DOHH2 (cell line): ENCODE measurements at regions not wholly inside any gene's neighbourhood (a gene's known extent, or its start where the extent isn't known, plus 50 kb on each side); places are given as distances from the start of the nearest gene placed in this dataset.

Source experiments
- CTCF ChIP-seq: fragments of 200-600 bp; sonication (generic); IDR thresholded peaks from one replicate; pipeline ENCODE4 v1.5.1; 2014; ENCODE audit warnings: antibody characterized with exemption, mild to moderate bottlenecking, low read depth, low read length; ENCODE audit not compliant: poor library complexity, severe bottlenecking
- EZH2phosphoT487 ChIP-seq: fragments of 200-600 bp; sonication (generic); IDR thresholded peaks from 2 replicates; pipeline ENCODE4 v1.6.1; 2017; ENCODE audit warnings: borderline replicate concordance, mild to moderate bottlenecking, antibody characterized with exemption, low read length, moderate library complexity, mixed read lengths

GRCh38 chr3:87120881-87121280 is 106.2 kb upstream of the CHMP2B start:
- TF ChIP-seq CTCF, result no peak
- no peak for TF ChIP-seq EZH2phosphoT487
